ENCODE measurements at regions not wholly inside any gene's neighbourhood (a gene's known extent, or its start where the extent isn't known, plus 50 kb on each side); places are given as distances from the start of the nearest gene placed in this dataset.

GRCh38 chr9:18163146-18163545, 310.8 kb upstream of the ADAMTSL1 start (continued):
- no peak for TF ChIP-seq ZBTB9 (CRISPR knock-in tag; IDR thresholded peaks at IDR 0.05)
- TF ChIP-seq DLX4 (CRISPR knock-in tag; IDR thresholded peaks at IDR 0.05) = no peak
- no peak for TF ChIP-seq SOX6 (IDR thresholded peaks at IDR 0.05)
- no peak for TF ChIP-seq REST (IDR thresholded peaks at IDR 0.05; ENCODE audit: borderline replicate concordance)
- no peak for TF ChIP-seq REST (CRISPR knock-in tag; IDR thresholded peaks at IDR 0.05; ENCODE audit: low read depth)
- TF ChIP-seq NR1H2 (CRISPR knock-in tag; IDR thresholded peaks at IDR 0.05) = no peak
- no peak for TF ChIP-seq MCM7 (IDR thresholded peaks at IDR 0.05)

All from K562 (cell line).